Mesothelial cell of epicardium (in vitro differentiated cells): ENCODE measurements at regions not wholly inside any gene's neighbourhood (a gene's known extent, or its start where the extent isn't known, plus 50 kb on each side); places are given as distances from the start of the nearest gene placed in this dataset.

Experiments
- DNase-seq, 2 experiments: peaks; one replicate each; pipeline ENCODE4 v3.0.0; 2021; ENCODE audit warnings: low spot score in 2 of 2; ENCODE audit not compliant: unreplicated experiment in 2 of 2
- H3K27ac Mint-ChIP-seq: 2 replicates; pipeline ENCODE4 v1.8.0; 2021; ENCODE audit warnings: mixed read lengths
- H3K27me3 Mint-ChIP-seq: 2 replicates; pipeline ENCODE4 v1.8.0; 2021; ENCODE audit warnings: low read depth, mixed read lengths
- H3K36me3 Mint-ChIP-seq: 2 replicates; pipeline ENCODE4 v1.8.0; 2021; ENCODE audit warnings: mixed read lengths
- H3K4me1 Mint-ChIP-seq: 2 replicates; pipeline ENCODE4 v1.8.0; 2021; ENCODE audit warnings: mixed read lengths
- H3K4me3 Mint-ChIP-seq: 2 replicates; pipeline ENCODE4 v1.8.0; 2021; ENCODE audit warnings: mild to moderate bottlenecking, moderate library complexity, mixed read lengths
- H3K9me3 Mint-ChIP-seq: 2 replicates; pipeline ENCODE4 v1.8.0; 2021; ENCODE audit warnings: mixed read lengths
- CTCF ChIP-seq: fragments of 200-600 bp; sonication (generic); IDR thresholded peaks from one replicate; pipeline ENCODE4 v1.5.0; 2021; ENCODE audit warnings: antibody characterized with exemption; ENCODE audit not compliant: unreplicated experiment

GRCh38 chr6:165229216-165229615 is 80.2 kb downstream of the C6orf118 start:
- TF ChIP-seq CTCF = no peak
- Mint-ChIP-seq H3K27ac (no peak overlapping the region), H3K27me3 (peaks cover 4% of the 10 kb centered on the region), H3K36me3 (no peaks in the 10 kb centered on the region), H3K9me3 (peaks cover 13% of the 10 kb centered on the region), H3K4me1 (peaks cover 7% of the 10 kb centered on the region), H3K4me3 (no peak overlapping the region)
- DNase-seq = no peak

GRCh38 chr6:165227644-165228329 is 81.6 kb downstream of the C6orf118 start:
- DNase-seq = no peak
- Mint-ChIP-seq H3K27ac (no peak overlapping the region), H3K9me3 (peaks cover 13% of the 10 kb centered on the region), H3K4me3 (no peak overlapping the region), H3K27me3 (peaks cover 6% of the 10 kb centered on the region), H3K36me3 (no peaks in the 10 kb centered on the region), H3K4me1 (peaks cover 7% of the 10 kb centered on the region)
- TF ChIP-seq CTCF = no peak

- DNase-seq = no peak
- Mint-ChIP-seq H3K4me3 (no peak overlapping the region), H3K4me1 (peaks cover 18% of the 10 kb centered on the region), H3K27me3 (peaks cover 1% of the 10 kb centered on the region), H3K27ac (no peak overlapping the region), H3K36me3 (no peaks in the 10 kb centered on the region), H3K9me3 (peaks cover 13% of the 10 kb centered on the region)
- no peak for TF ChIP-seq CTCF
These were observed 85.7 kb downstream of the C6orf118 start for GRCh38 chr6:165223736-165224135.

- no peak overlapping the region for H3K27ac Mint-ChIP-seq
- peaks cover 1% of the 10 kb centered on the region for H3K27me3 Mint-ChIP-seq
- no peak for DNase-seq
- H3K4me1 Mint-ChIP-seq = peaks cover 18% of the 10 kb centered on the region
- no peaks in the 10 kb centered on the region for H3K36me3 Mint-ChIP-seq
- H3K4me3 Mint-ChIP-seq = no peak overlapping the region
- H3K9me3 Mint-ChIP-seq = peaks cover 13% of the 10 kb centered on the region
- no peak for TF ChIP-seq CTCF
These were observed 86.3 kb downstream of the C6orf118 start for GRCh38 chr6:165223101-165223500.

DNA sequence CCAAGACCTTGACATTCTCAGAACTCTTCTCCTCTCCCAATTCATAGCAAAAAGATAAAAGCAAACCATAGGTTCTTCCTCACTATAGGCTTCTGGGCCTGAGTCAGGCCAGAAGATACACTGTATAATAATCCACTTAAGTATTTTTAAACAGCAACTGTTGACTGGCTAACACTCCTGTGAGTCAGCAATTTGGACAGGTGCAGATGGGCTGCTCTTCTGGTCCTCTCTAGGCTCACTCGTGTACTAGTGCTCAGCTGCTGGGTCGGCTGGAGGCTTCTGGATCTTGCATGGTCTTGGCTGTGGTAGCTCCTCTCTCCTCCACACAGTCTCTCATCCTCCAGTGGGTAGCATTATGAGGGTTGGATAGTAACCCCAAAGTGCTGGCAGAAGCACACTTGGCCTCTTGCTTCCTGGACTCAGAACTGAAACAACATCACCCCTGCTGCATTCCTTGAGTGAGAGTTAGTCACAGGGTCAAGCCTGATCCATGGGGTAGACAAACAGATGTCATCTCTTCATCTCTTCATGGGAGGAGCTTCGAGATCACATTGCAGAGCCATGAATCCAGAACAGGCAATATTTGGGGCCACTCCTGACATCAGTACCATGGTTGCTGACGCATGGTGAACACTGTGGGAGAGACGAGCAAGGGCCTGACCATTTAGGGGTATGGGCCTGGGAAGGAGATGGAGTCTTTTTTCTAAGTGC is 86.9 kb downstream of the C6orf118 start:
- Mint-ChIP-seq H3K4me1 (peaks cover 18% of the 10 kb centered on the region), H3K27me3 (peaks cover 1% of the 10 kb centered on the region), H3K9me3 (peaks cover 13% of the 10 kb centered on the region), H3K4me3 (no peak overlapping the region), H3K36me3 (no peaks in the 10 kb centered on the region), H3K27ac (no peak overlapping the region)
- TF ChIP-seq CTCF = no peak
- DNase-seq = no peak
